HepG2 (cell line): ENCODE measurements at regions not wholly inside any gene's neighbourhood (a gene's known extent, or its start where the extent isn't known, plus 50 kb on each side); places are given as distances from the start of the nearest gene placed in this dataset.

Source experiments
- ADNP ChIP-seq: sonication (generic); formaldehyde crosslinking; IDR thresholded peaks from 2 replicates; pipeline ENCODE4 v1.4.0; 2020; ENCODE audit warnings: missing genetic modification reagents
- ARNT ChIP-seq: fragments of 450-650 bp; IDR thresholded peaks from 2 replicates; pipeline ENCODE4 v1.6.1; 2017
- CHD4 ChIP-seq: fragments of 200-600 bp; sonication (generic); IDR thresholded peaks from 2 replicates; pipeline ENCODE4 v1.7.0; 2017; ENCODE audit warnings: mild to moderate bottlenecking, low read length, borderline replicate concordance
- EZH2 ChIP-seq: conservative IDR thresholded peaks from 2 replicates; pipeline ENCODE4 v1.6.1; 2012; ENCODE audit warnings: mild to moderate bottlenecking, low read depth, low read length, moderate library complexity
- FOXJ3 ChIP-seq: sonication (generic); formaldehyde crosslinking; IDR thresholded peaks from 2 replicates; pipeline ENCODE4 v1.4.0; 2020; ENCODE audit warnings: missing genetic modification reagents, mild to moderate bottlenecking, borderline replicate concordance
- MTA1 ChIP-seq: sonication (generic); formaldehyde crosslinking; IDR thresholded peaks from 2 replicates; pipeline ENCODE4 v1.4.0; 2020; ENCODE audit warnings: missing genetic modification reagents, mild to moderate bottlenecking, borderline replicate concordance
- MYNN ChIP-seq: sonication (generic); formaldehyde crosslinking; IDR thresholded peaks from 2 replicates; pipeline ENCODE4 v1.4.0; 2020; ENCODE audit warnings: mild to moderate bottlenecking, low read depth, missing genetic modification reagents
- NBN ChIP-seq: fragments of 450-650 bp; conservative IDR thresholded peaks from 2 replicates; pipeline ENCODE4 v1.6.1; 2017
- POLR2AphosphoS5 ChIP-seq: IDR thresholded peaks from 2 replicates; pipeline ENCODE4 v1.6.1; 2012; ENCODE audit warnings: low read depth, low read length
- RFX5 ChIP-seq: IDR thresholded peaks from 2 replicates; pipeline ENCODE4 v1.6.1; 2011; ENCODE audit warnings: low read depth, low read length, improper control_type of control experiment
- SP1 ChIP-seq, 2 experiments: fragments of 450-650 bp in 1 of 2; sonication (generic) in 1 of 2; formaldehyde crosslinking in 1 of 2; IDR thresholded peaks; 2 replicates each; pipeline versions ENCODE4 v1.4.0 to v1.6.1; 2016 to 2020; ENCODE audit warnings: missing genetic modification reagents in 1 of 2
- TCF7L2 ChIP-seq: IDR thresholded peaks from 2 replicates; pipeline ENCODE4 v1.6.1; 2011; ENCODE audit warnings: mild to moderate bottlenecking, low read depth, low read length, moderate library complexity
- ZNF549 ChIP-seq: sonication (generic); formaldehyde crosslinking; IDR thresholded peaks from 2 replicates; pipeline ENCODE4 v1.5.0; 2020; ENCODE audit warnings: missing genetic modification reagents

DNA sequence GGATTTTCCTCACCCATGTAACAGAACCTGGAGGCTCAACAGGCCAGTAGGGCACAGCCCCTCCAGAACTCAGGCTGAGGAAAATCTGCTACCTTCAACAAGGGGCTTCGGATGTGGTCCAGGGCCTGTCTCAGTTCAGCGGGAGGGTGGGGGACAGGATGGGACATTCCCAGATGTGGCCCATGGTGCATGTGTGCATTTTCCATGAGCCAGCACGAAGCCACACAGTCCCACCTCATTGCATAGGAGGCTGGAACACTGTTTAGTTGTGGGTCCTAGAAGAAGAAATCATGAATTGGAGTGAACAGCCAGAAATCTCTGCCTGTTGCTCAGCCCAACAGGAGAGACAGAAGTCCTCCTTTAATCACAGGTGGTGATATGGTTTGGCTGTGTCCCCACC lies 469.6 kb upstream of the MYT1L start:
- no peak for TF ChIP-seq SP1 (IDR thresholded peaks at IDR 0.05)
- TF ChIP-seq SP1 (CRISPR knock-in tag; IDR thresholded peaks at IDR 0.05) = no peak
- TF ChIP-seq MTA1 (CRISPR knock-in tag) = no peak
- no peak for TF ChIP-seq ADNP (CRISPR knock-in tag)
- TF ChIP-seq FOXJ3 (CRISPR knock-in tag) = no peak
- no peak for TF ChIP-seq MYNN (CRISPR knock-in tag)
- TF ChIP-seq ARNT = no peak
- no peak for TF ChIP-seq NBN
- TF ChIP-seq POLR2AphosphoS5 = no peak
- no peak for TF ChIP-seq RFX5
- TF ChIP-seq EZH2 = no peak
- TF ChIP-seq ZNF549 (CRISPR knock-in tag) = no peak
- TF ChIP-seq TCF7L2 = no peak
- no peak for TF ChIP-seq CHD4
